GM23338 (cell line): ENCODE measurements at regions not wholly inside any gene's neighbourhood (a gene's known extent, or its start where the extent isn't known, plus 50 kb on each side); places are given as distances from the start of the nearest gene placed in this dataset.
A peak's percentile ranks its signal among the peaks of the same experiment; 100 is the strongest.

Experiments used
- ATAC-seq: fragments of 200-7000 bp; cut with Tn5 transposase; 3 replicates; pipeline ENCODE4 v1.9.1; 2020
- DNase-seq: peaks from one replicate; pipeline ENCODE4 v3.0.0-alpha.2; 2015; ENCODE audit warnings: low spot score
- H2AFZ ChIP-seq: fragments of 200-600 bp; sonication (generic); 2 replicates; pipeline ENCODE4 v1.8.0; 2016; ENCODE audit warnings: antibody characterized with exemption, mild to moderate bottlenecking, moderate library complexity
- H3F3A ChIP-seq: fragments of 200-600 bp; sonication (generic); replicated peaks from 2 replicates; pipeline ENCODE4 v1.8.0; 2017; ENCODE audit warnings: antibody characterized with exemption, mixed run types, low read depth
- H3K27ac ChIP-seq: fragments of 200-600 bp; sonication (generic); 2 replicates; pipeline ENCODE4 v1.6.1; 2016; ENCODE audit warnings: low read depth
- H3K27me3 ChIP-seq: fragments of 200-600 bp; sonication (generic); 2 replicates; pipeline ENCODE4 v1.8.0; 2016; ENCODE audit warnings: mild to moderate bottlenecking, mixed run types, moderate library complexity; ENCODE audit not compliant: insufficient read depth
- H3K36me3 ChIP-seq: fragments of 200-600 bp; sonication (generic); 2 replicates; pipeline ENCODE4 v1.8.0; 2016; ENCODE audit warnings: mild to moderate bottlenecking; ENCODE audit not compliant: insufficient read depth
- H3K4me1 ChIP-seq: fragments of 200-600 bp; sonication (generic); 2 replicates; pipeline ENCODE4 v1.8.0; 2016; ENCODE audit warnings: mild to moderate bottlenecking, moderate library complexity; ENCODE audit not compliant: insufficient read depth
- H3K4me2 ChIP-seq: fragments of 200-600 bp; sonication (generic); 2 replicates; pipeline ENCODE4 v1.7.1; 2017; ENCODE audit warnings: mixed run types
- H3K4me3 ChIP-seq: fragments of 200-600 bp; sonication (generic); 2 replicates; pipeline ENCODE4 v1.6.1; 2016; ENCODE audit warnings: mixed run types
- H3K79me2 ChIP-seq: fragments of 200-600 bp; sonication (generic); replicated peaks from 2 replicates; pipeline ENCODE4 v1.8.0; 2017; ENCODE audit warnings: mild to moderate bottlenecking; ENCODE audit not compliant: insufficient read depth
- H3K9me2 ChIP-seq: fragments of 200-600 bp; sonication (generic); 2 replicates; pipeline ENCODE4 v1.8.0; 2017; ENCODE audit not compliant: insufficient read depth
- H4K20me1 ChIP-seq: fragments of 200-600 bp; sonication (generic); replicated peaks from 2 replicates; pipeline ENCODE4 v1.8.0; 2017; ENCODE audit warnings: mild to moderate bottlenecking; ENCODE audit not compliant: insufficient read depth
- H3K27ac Mint-ChIP-seq: 2 replicates; pipeline ENCODE4 v1.8.0; 2020; ENCODE audit warnings: inconsistent platforms, mild to moderate bottlenecking, moderate library complexity, mixed read lengths
- H3K27me3 Mint-ChIP-seq: 3 replicates; pipeline ENCODE4 v1.8.0; 2022; ENCODE audit warnings: low read depth, mild to moderate bottlenecking, moderate library complexity, mixed read lengths, inconsistent platforms; ENCODE audit not compliant: insufficient read depth, poor library complexity
- H3K36me3 Mint-ChIP-seq: 3 replicates; pipeline ENCODE4 v1.8.0; 2021; ENCODE audit warnings: low read depth, mild to moderate bottlenecking, inconsistent platforms, moderate library complexity, mixed read lengths
- H3K4me1 Mint-ChIP-seq: 3 replicates; pipeline ENCODE4 v1.8.0; 2020; ENCODE audit warnings: mild to moderate bottlenecking, inconsistent platforms, mixed read lengths
- H3K4me3 Mint-ChIP-seq: 3 replicates; pipeline ENCODE4 v1.8.0; 2021; ENCODE audit warnings: moderate library complexity, mild to moderate bottlenecking, inconsistent platforms, mixed read lengths
- H3K9me3 Mint-ChIP-seq: 3 replicates; pipeline ENCODE4 v1.8.0; 2020; ENCODE audit warnings: moderate library complexity, mild to moderate bottlenecking, inconsistent platforms, mixed read lengths
- CREB1 ChIP-seq: fragments of 250-450 bp; sonication (Bioruptor Pico); IDR thresholded peaks from 2 replicates; pipeline ENCODE4 v1.5.0; 2020; ENCODE audit warnings: low read depth, mild to moderate bottlenecking, moderate library complexity
- ETS1 ChIP-seq: IDR thresholded peaks from 2 replicates; pipeline ENCODE4 v1.6.1; 2016; ENCODE audit warnings: antibody characterized with exemption
- EZH2 ChIP-seq: fragments of 200-600 bp; sonication (generic); IDR thresholded peaks from one replicate; pipeline ENCODE4 v1.8.0; 2017; ENCODE audit warnings: antibody characterized with exemption, mild to moderate bottlenecking, low read depth; ENCODE audit not compliant: unreplicated experiment
- EZH2phosphoT487 ChIP-seq: fragments of 200-600 bp; sonication (generic); IDR thresholded peaks from one replicate; pipeline ENCODE4 v1.8.1; 2018; ENCODE audit warnings: antibody characterized with exemption; ENCODE audit not compliant: unreplicated experiment
- JUNB ChIP-seq: IDR thresholded peaks from one replicate; pipeline ENCODE4 v1.6.1; 2016; ENCODE audit warnings: antibody characterized with exemption; ENCODE audit not compliant: unreplicated experiment
- STAT1 ChIP-seq: IDR thresholded peaks from one replicate; pipeline ENCODE4 v1.6.1; 2016; ENCODE audit warnings: antibody characterized with exemption; ENCODE audit not compliant: unreplicated experiment
- ZNF462 ChIP-seq: fragments of 250-450 bp; sonication (Bioruptor Pico); IDR thresholded peaks from 2 replicates; pipeline ENCODE4 v1.5.0; 2020; ENCODE audit warnings: mild to moderate bottlenecking, moderate library complexity

DNA sequence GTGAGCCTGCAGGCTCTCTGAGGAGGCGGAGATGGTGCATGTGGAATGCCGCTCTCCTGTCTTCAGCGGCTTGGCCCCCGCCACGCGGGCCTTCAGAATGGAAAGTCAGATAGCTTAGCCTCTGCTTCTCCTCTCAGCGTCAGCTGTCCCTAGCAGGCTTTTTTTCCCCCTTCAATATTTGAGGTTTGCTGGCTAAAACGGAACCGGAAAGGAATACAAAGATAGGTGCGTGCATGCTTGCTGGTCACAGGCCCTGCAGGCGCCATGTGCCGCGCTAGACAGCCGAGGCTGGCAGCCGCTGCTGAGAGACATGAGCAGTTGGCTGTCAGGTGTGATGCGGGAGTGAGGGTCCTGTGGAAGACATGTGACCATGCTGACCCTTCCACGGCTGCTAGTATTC, 161.2 kb upstream of the COBL start:
- peaks cover 11% of the 10 kb centered on the region; the same call in 1 of the 2 replicates for H3K9me2 ChIP-seq
- Mint-ChIP-seq H3K36me3 (no peaks in the 10 kb centered on the region), H3K9me3 (no peaks in the 10 kb centered on the region; the same call in 2 of the 3 replicates), H3K4me3 (no peak overlapping the region), H3K27ac (no peak overlapping the region), H3K4me1 (no peaks in the 10 kb centered on the region), H3K27me3 (peaks cover 8% of the 10 kb centered on the region)
- H2AFZ ChIP-seq, result 0 out of 2 replicates have a peak overlapping the region, but pooled peaks have one; percentile 43
- no peaks in the 10 kb centered on the region for H3K79me2 ChIP-seq
- no peak for DNase-seq
- H3K36me3 ChIP-seq, result no peaks in the 10 kb centered on the region
- H3K27me3 ChIP-seq, result no peaks in the 10 kb centered on the region
- H3K4me3 ChIP-seq, result no peak overlapping the region
- no peaks in the 10 kb centered on the region for H3K4me1 ChIP-seq
- H3F3A ChIP-seq, result no peaks in the 10 kb centered on the region
- H4K20me1 ChIP-seq, result no peaks in the 10 kb centered on the region
- TF ChIP-seq ETS1 (no peak), ZNF462 (CRISPR knock-in tag) (no peak), EZH2phosphoT487 (no peak), JUNB (no peak), CREB1 (no peak), STAT1 (no peak), EZH2 (no peak)
- no peak overlapping the region for H3K4me2 ChIP-seq
- H3K27ac ChIP-seq, result no peak overlapping the region
- no peak for ATAC-seq
